GM12878 (cell line): ENCODE measurements at regions not wholly inside any gene's neighbourhood (a gene's known extent, or its start where the extent isn't known, plus 50 kb on each side); places are given as distances from the start of the nearest gene placed in this dataset.

Source experiments
- ATAC-seq: fragments of 200-7000 bp; cut with Tn5 transposase; 3 replicates; pipeline ENCODE4 v1.9.1; 2020; ENCODE audit warnings: mild to moderate bottlenecking, moderate library complexity
- BruUV-seq: library from RNA; stranded (reverse); fragments of 400-500 nt; replicated peaks from 2 replicates; lab custom pipeline; 2021; lab: Mats Ljungman, UMichigan
- CTCF ChIA-PET: fragments of 300-600 bp; sonication (Branson Sonifier 250); formaldehyde crosslinking; extraction: SDS; loops from one replicate; lab custom pipeline; 2021; ENCODE audit warnings: inconsistent platforms; lab: Yijun Ruan, JAX
- POLR2A ChIA-PET: fragments of 350-600 bp; formaldehyde crosslinking; extraction: SDS; loops from one replicate; lab custom pipeline; 2021; ENCODE audit warnings: inconsistent platforms; lab: Charles Lee
- RAD21 ChIA-PET: fragments of 300-600 bp; sonication (Branson Sonifier 250); formaldehyde crosslinking; loops from one replicate; lab custom pipeline; 2023; ENCODE audit warnings: antibody characterized with exemption; ENCODE audit not compliant: unreplicated experiment; lab: Charles Lee
- SMC1A ChIA-PET: fragments of 300-600 bp; sonication (Branson Sonifier 250); formaldehyde crosslinking; loops from one replicate; lab custom pipeline; 2023; ENCODE audit not compliant: unreplicated experiment, uncharacterized antibody; lab: Charles Lee
- DNase-seq: peaks from one replicate; pipeline ENCODE4 v3.0.0-alpha.2; 2011; ENCODE audit warnings: low read depth, low spot score
- FAIRE-seq: peaks from 3 replicates; lab custom pipeline; 2011; peaks lifted over from hg19 to GRCh38; lab: Jason Lieb, UNC
- H2AFZ ChIP-seq: 2 replicates; pipeline ENCODE4 v1.6.0; 2011; ENCODE audit warnings: low read depth, low read length, control low read depth; ENCODE audit not compliant: control insufficient read depth
- H3K27ac ChIP-seq: 2 replicates; pipeline ENCODE4 v1.5.1; 2011; ENCODE audit warnings: control low read depth; ENCODE audit not compliant: control insufficient read depth, insufficient read depth
- H3K27me3 ChIP-seq, 2 experiments: replicated peaks in 1 of 2; 2 replicates each; pipeline versions ENCODE4 v1.6.0 to v1.6.1; 2011; ENCODE audit warnings: low read length in 1 of 2; ENCODE audit not compliant: control insufficient read depth in 2 of 2, insufficient read depth in 2 of 2
- H3K36me3 ChIP-seq, 2 experiments: 2 replicates each; pipeline ENCODE4 v1.5.1; 2011; ENCODE audit warnings: low read length in 1 of 2; ENCODE audit not compliant: control insufficient read depth in 2 of 2, insufficient read depth in 2 of 2
- H3K4me1 ChIP-seq: 2 replicates; pipeline ENCODE4 v1.6.1; 2011; ENCODE audit warnings: mild to moderate bottlenecking, low read length, moderate library complexity, mixed read lengths; ENCODE audit not compliant: control insufficient read depth, insufficient read depth
- H3K4me2 ChIP-seq: 2 replicates; pipeline ENCODE4 v1.6.0; 2011; ENCODE audit warnings: control low read depth; ENCODE audit not compliant: control insufficient read depth, insufficient read depth
- H3K4me3 ChIP-seq: fragments of 200-600 bp; sonication (generic); 2 replicates; pipeline ENCODE4 v1.5.1; 2016
- H3K79me2 ChIP-seq: 2 replicates; pipeline ENCODE4 v1.6.0; 2011; ENCODE audit warnings: low read length; ENCODE audit not compliant: control insufficient read depth, insufficient read depth
- H3K9ac ChIP-seq: 2 replicates; pipeline ENCODE4 v1.8.0; 2011; ENCODE audit warnings: low read length, control low read depth, mixed read lengths; ENCODE audit not compliant: control insufficient read depth, insufficient read depth
- H3K9me3 ChIP-seq: replicated peaks from 3 replicates; pipeline ENCODE4 v1.5.1; 2011; ENCODE audit warnings: mild to moderate bottlenecking, low read length; ENCODE audit not compliant: control insufficient read depth, insufficient read depth
- H4K20me1 ChIP-seq: 2 replicates; pipeline ENCODE4 v1.6.0; 2011; ENCODE audit not compliant: control insufficient read depth, insufficient read depth
- BCL11A ChIP-seq: IDR thresholded peaks from 2 replicates; pipeline ENCODE4 v1.6.1; 2011; ENCODE audit warnings: low read depth, low read length
- CHD1 ChIP-seq: IDR thresholded peaks from 2 replicates; pipeline ENCODE4 v1.6.1; 2012; ENCODE audit warnings: low read depth, low read length, improper control_type of control experiment
- EGR1 ChIP-seq, 2 experiments: IDR thresholded peaks; 1 replicate in 1 of 2; 2 replicates in 1 of 2; pipeline ENCODE4 v1.6.1; 2011 to 2012; ENCODE audit warnings: low read depth in 2 of 2, low read length in 2 of 2, borderline replicate concordance in 1 of 2, mild to moderate bottlenecking in 1 of 2, moderate library complexity in 1 of 2
- HSF1 ChIP-seq: fragments of 150-350 bp; IDR thresholded peaks from 2 replicates; pipeline ENCODE4 v1.6.1; 2014; ENCODE audit warnings: mild to moderate bottlenecking, low read depth, low read length
- LARP7 ChIP-seq: fragments of 450-650 bp; IDR thresholded peaks from 2 replicates; pipeline ENCODE4 v1.6.1; 2017; ENCODE audit warnings: mild to moderate bottlenecking
- MTA3 ChIP-seq: IDR thresholded peaks from 2 replicates; pipeline ENCODE4 v1.6.1; 2012; ENCODE audit warnings: low read length, inconsistent platforms, borderline replicate concordance
- NFYB ChIP-seq: IDR thresholded peaks from 2 replicates; pipeline ENCODE4 v1.6.1; 2011; ENCODE audit warnings: low read depth, mild to moderate bottlenecking, low read length, improper control_type of control experiment, moderate library complexity; ENCODE audit not compliant: insufficient read depth
- NR2C2 ChIP-seq: IDR thresholded peaks from 2 replicates; pipeline ENCODE4 v1.6.1; 2011; ENCODE audit warnings: borderline replicate concordance, low read depth; ENCODE audit not compliant: control insufficient read depth, insufficient read length
- PML ChIP-seq: IDR thresholded peaks from 2 replicates; pipeline ENCODE4 v1.6.1; 2012; ENCODE audit warnings: low read length, inconsistent platforms
- RBBP5 ChIP-seq: fragments of 200-600 bp; sonication (generic); conservative IDR thresholded peaks from 2 replicates; pipeline ENCODE4 v1.6.1; 2016
- SKIL ChIP-seq: fragments of 450-650 bp; IDR thresholded peaks from 2 replicates; pipeline ENCODE4 v1.6.1; 2017; ENCODE audit warnings: mild to moderate bottlenecking, low read depth, inconsistent platforms; ENCODE audit not compliant: poor library complexity, severe bottlenecking
- SPI1 ChIP-seq: IDR thresholded peaks from 2 replicates; pipeline ENCODE4 v1.6.1; 2011; ENCODE audit warnings: low read depth, mild to moderate bottlenecking, low read length, moderate library complexity, borderline replicate concordance; ENCODE audit not compliant: insufficient read depth
- SREBF2 ChIP-seq: IDR thresholded peaks from 2 replicates; pipeline ENCODE4 v1.6.1; 2012; ENCODE audit warnings: mild to moderate bottlenecking, low read length
- SUPT20H ChIP-seq: IDR thresholded peaks from 2 replicates; pipeline ENCODE4 v1.6.1; 2011; ENCODE audit warnings: low read depth, mild to moderate bottlenecking, low read length, moderate library complexity, borderline replicate concordance; ENCODE audit not compliant: control insufficient read depth
- TBL1XR1 ChIP-seq: IDR thresholded peaks from 2 replicates; pipeline ENCODE4 v1.6.1; 2012; ENCODE audit warnings: low read depth, low read length, improper control_type of control experiment
- ZNF217 ChIP-seq: fragments of 450-650 bp; IDR thresholded peaks from 2 replicates; pipeline ENCODE4 v1.6.1; 2017; ENCODE audit warnings: antibody characterized with exemption, mild to moderate bottlenecking
- ZNF384 ChIP-seq: IDR thresholded peaks from 2 replicates; pipeline ENCODE4 v1.6.1; 2012; ENCODE audit warnings: low read depth, mild to moderate bottlenecking, low read length, improper control_type of control experiment, borderline replicate concordance
- WGBS: methylation state at CpG from one replicate; pipeline ENCODE4 v1.1.6; 2016; ENCODE audit warnings: low lambda C conversion rate; ENCODE audit not compliant: insufficient replicate concordance, insufficient coverage; ENCODE audit errors: missing lambda C conversion rate; 5-methylcytosine and 5-hydroxymethylcytosine counted together
- in situ Hi-C: fragments of 300-500 bp; cut with MboI; formaldehyde crosslinking; loops from 9 replicates; pipeline ENCODE4 v1.14.3; 2018; ENCODE audit warnings: mixed read lengths
- intact Hi-C: fragments of 100-400 bp; cut with micrococcal nuclease; formaldehyde crosslinking; loops from one replicate; pipeline ENCODE4 v1.14.2; 2022; ENCODE audit not compliant: unreplicated experiment

GRCh38 chr2:16002144-16002543, 61.8 kb downstream of the MYCN start:
- Histone ChIP-seq H3K9me3 (no peaks in the 10 kb centered on the region), H3K4me2 (no peak overlapping the region), H4K20me1 (no peaks in the 10 kb centered on the region), H3K79me2 (no peaks in the 10 kb centered on the region), H3K4me3 (no peak overlapping the region), H3K36me3 (no peaks in the 10 kb centered on the region), H3K4me1 (no peaks in the 10 kb centered on the region), H2AFZ (no peak overlapping the region)
- ChIA-PET SMC1A (no interaction called here), POLR2A (no interaction called here), RAD21 (no interaction called here)
- FAIRE-seq: no peak
- no peak for DNase-seq
- ATAC-seq: no peak
- in situ Hi-C loops: no loop called here
- BruUV-seq: no TSS peak
- TF ChIP-seq ZNF217 (no peak), ZNF384 (no peak), PML (no peak)
- TF ChIP-seq, all 136 proteins: peak for 0
- intact Hi-C loops: no loop called here
- CTCF ChIA-PET: no interaction called here
- 33% methylated on average over 3 of the region's 3 CpGs for WGBS
- peaks cover 0 to 4% of the 10 kb centered on the region in 2 experiments; a peak in 2 of 4 replicates for H3K27me3 ChIP-seq
- no peak overlapping the region for H3K27ac ChIP-seq
- H3K9ac ChIP-seq: no peak overlapping the region

- Histone ChIP-seq H3K36me3 (no peaks in the 10 kb centered on the region), H3K9me3 (no peaks in the 10 kb centered on the region), H3K79me2 (no peaks in the 10 kb centered on the region), H3K4me3 (no peak overlapping the region), H3K27ac (no peak overlapping the region), H3K4me1 (no peaks in the 10 kb centered on the region), H4K20me1 (no peaks in the 10 kb centered on the region), H3K4me2 (no peak overlapping the region), H3K27me3 (peaks cover 2 to 4% of the 10 kb centered on the region in 2 experiments; a peak in 2 of 4 replicates), H2AFZ (no peak overlapping the region), H3K9ac (no peak overlapping the region)
- intact Hi-C loops (no loop called here), in situ Hi-C loops (no loop called here)
- CTCF ChIA-PET: no interaction called here
- POLR2A ChIA-PET: no interaction called here
- RAD21 ChIA-PET: no interaction called here
- SMC1A ChIA-PET: no interaction called here
- ATAC-seq: no peak
- DNase-seq: no peak
- 38% methylated on average over 6 of the region's 6 CpGs for WGBS
- no TSS peak for BruUV-seq
- no peak for FAIRE-seq
- TF ChIP-seq RBBP5 (no peak), BCL11A (no peak), HSF1 (no peak), SKIL (no peak), SUPT20H (no peak), CHD1 (no peak), SPI1 (no peak), TBL1XR1 (no peak), EGR1 (IDR thresholded peaks at IDR 0.05; ENCODE audit: borderline replicate concordance in 1 of 2, low read depth in 2 of 2, low read length in 2 of 2) (no peak), SREBF2 (no peak), LARP7 (no peak), NFYB (no peak), NR2C2 (no peak), MTA3 (no peak)
Measured at GRCh38 chr2:16000642-16001041, 60.3 kb downstream of the MYCN start.
